GM12878 (cell line): ENCODE measurements at regions not wholly inside any gene's neighbourhood (a gene's known extent, or its start where the extent isn't known, plus 50 kb on each side); places are given as distances from the start of the nearest gene placed in this dataset.

Source experiments
- ATAC-seq: fragments of 200-7000 bp; cut with Tn5 transposase; 3 replicates; pipeline ENCODE4 v1.9.1; 2020; ENCODE audit warnings: mild to moderate bottlenecking, moderate library complexity
- BruUV-seq: library from RNA; stranded (reverse); fragments of 400-500 nt; replicated peaks from 2 replicates; lab custom pipeline; 2021; lab: Mats Ljungman, UMichigan
- CTCF ChIA-PET: fragments of 300-600 bp; sonication (Branson Sonifier 250); formaldehyde crosslinking; extraction: SDS; loops from one replicate; lab custom pipeline; 2021; ENCODE audit warnings: inconsistent platforms; lab: Yijun Ruan, JAX
- POLR2A ChIA-PET: fragments of 350-600 bp; formaldehyde crosslinking; extraction: SDS; loops from one replicate; lab custom pipeline; 2021; ENCODE audit warnings: inconsistent platforms; lab: Charles Lee
- RAD21 ChIA-PET: fragments of 300-600 bp; sonication (Branson Sonifier 250); formaldehyde crosslinking; loops from one replicate; lab custom pipeline; 2023; ENCODE audit warnings: antibody characterized with exemption; ENCODE audit not compliant: unreplicated experiment; lab: Charles Lee
- SMC1A ChIA-PET: fragments of 300-600 bp; sonication (Branson Sonifier 250); formaldehyde crosslinking; loops from one replicate; lab custom pipeline; 2023; ENCODE audit not compliant: unreplicated experiment, uncharacterized antibody; lab: Charles Lee
- DNase-seq: peaks from one replicate; pipeline ENCODE4 v3.0.0-alpha.2; 2011; ENCODE audit warnings: low read depth, low spot score
- FAIRE-seq: peaks from 3 replicates; lab custom pipeline; 2011; peaks lifted over from hg19 to GRCh38; lab: Jason Lieb, UNC
- H2AFZ ChIP-seq: 2 replicates; pipeline ENCODE4 v1.6.0; 2011; ENCODE audit warnings: low read depth, low read length, control low read depth; ENCODE audit not compliant: control insufficient read depth
- H3K27ac ChIP-seq: 2 replicates; pipeline ENCODE4 v1.5.1; 2011; ENCODE audit warnings: control low read depth; ENCODE audit not compliant: control insufficient read depth, insufficient read depth
- H3K27me3 ChIP-seq, 2 experiments: replicated peaks in 1 of 2; 2 replicates each; pipeline versions ENCODE4 v1.6.0 to v1.6.1; 2011; ENCODE audit warnings: low read length in 1 of 2; ENCODE audit not compliant: control insufficient read depth in 2 of 2, insufficient read depth in 2 of 2
- H3K36me3 ChIP-seq, 2 experiments: 2 replicates each; pipeline ENCODE4 v1.5.1; 2011; ENCODE audit warnings: low read length in 1 of 2; ENCODE audit not compliant: control insufficient read depth in 2 of 2, insufficient read depth in 2 of 2
- H3K4me1 ChIP-seq: 2 replicates; pipeline ENCODE4 v1.6.1; 2011; ENCODE audit warnings: mild to moderate bottlenecking, low read length, moderate library complexity, mixed read lengths; ENCODE audit not compliant: control insufficient read depth, insufficient read depth
- H3K4me2 ChIP-seq: 2 replicates; pipeline ENCODE4 v1.6.0; 2011; ENCODE audit warnings: control low read depth; ENCODE audit not compliant: control insufficient read depth, insufficient read depth
- H3K4me3 ChIP-seq: fragments of 200-600 bp; sonication (generic); 2 replicates; pipeline ENCODE4 v1.5.1; 2016
- H3K79me2 ChIP-seq: 2 replicates; pipeline ENCODE4 v1.6.0; 2011; ENCODE audit warnings: low read length; ENCODE audit not compliant: control insufficient read depth, insufficient read depth
- H3K9ac ChIP-seq: 2 replicates; pipeline ENCODE4 v1.8.0; 2011; ENCODE audit warnings: low read length, control low read depth, mixed read lengths; ENCODE audit not compliant: control insufficient read depth, insufficient read depth
- H3K9me3 ChIP-seq: replicated peaks from 3 replicates; pipeline ENCODE4 v1.5.1; 2011; ENCODE audit warnings: mild to moderate bottlenecking, low read length; ENCODE audit not compliant: control insufficient read depth, insufficient read depth
- H4K20me1 ChIP-seq: 2 replicates; pipeline ENCODE4 v1.6.0; 2011; ENCODE audit not compliant: control insufficient read depth, insufficient read depth
- CTCF ChIP-seq, 3 experiments: IDR thresholded peaks in 2 of 3; conservative IDR thresholded peaks in 1 of 3; 2 replicates each; pipeline ENCODE4 v1.5.1; 2011; ENCODE audit warnings: low read depth in 3 of 3, low read length in 3 of 3, mild to moderate bottlenecking in 3 of 3, control low read depth in 2 of 3, moderate library complexity in 2 of 3, inconsistent platforms in 1 of 3, mixed read lengths in 1 of 3; ENCODE audit not compliant: control insufficient read depth in 2 of 3, insufficient read depth in 1 of 3; ENCODE audit errors: extremely low read depth in 1 of 3
- HSF1 ChIP-seq: fragments of 150-350 bp; IDR thresholded peaks from 2 replicates; pipeline ENCODE4 v1.6.1; 2014; ENCODE audit warnings: mild to moderate bottlenecking, low read depth, low read length
- IRF4 ChIP-seq: IDR thresholded peaks from 2 replicates; pipeline ENCODE4 v1.6.1; 2011; ENCODE audit warnings: low read depth, low read length
- MEF2A ChIP-seq: IDR thresholded peaks from 2 replicates; pipeline ENCODE4 v1.6.1; 2011; ENCODE audit warnings: low read depth, mild to moderate bottlenecking, low read length, moderate library complexity; ENCODE audit not compliant: insufficient read depth
- TCF7 ChIP-seq: IDR thresholded peaks from 2 replicates; pipeline ENCODE4 v1.6.1; 2014; ENCODE audit warnings: antibody characterized with exemption, borderline replicate concordance
- ZNF687 ChIP-seq: fragments of 450-650 bp; IDR thresholded peaks from 2 replicates; pipeline ENCODE4 v1.6.1; 2017; ENCODE audit warnings: mild to moderate bottlenecking, moderate library complexity
- WGBS: methylation state at CpG from one replicate; pipeline ENCODE4 v1.1.6; 2016; ENCODE audit warnings: low lambda C conversion rate; ENCODE audit not compliant: insufficient replicate concordance, insufficient coverage; ENCODE audit errors: missing lambda C conversion rate; 5-methylcytosine and 5-hydroxymethylcytosine counted together
- in situ Hi-C: fragments of 300-500 bp; cut with MboI; formaldehyde crosslinking; loops from 9 replicates; pipeline ENCODE4 v1.14.3; 2018; ENCODE audit warnings: mixed read lengths
- intact Hi-C: fragments of 100-400 bp; cut with micrococcal nuclease; formaldehyde crosslinking; loops from one replicate; pipeline ENCODE4 v1.14.2; 2022; ENCODE audit not compliant: unreplicated experiment

GRCh38 chr10:3679950-3680629 is 104.9 kb downstream of the KLF6 start:
- SMC1A ChIA-PET = no interaction called here
- 68% methylated on average over 8 of the region's 8 CpGs for WGBS

More at GRCh38 chr10:3679950-3680629, 104.9 kb downstream of the KLF6 start:
- RAD21 ChIA-PET = no interaction called here
- H3K27me3 ChIP-seq = no peaks in the 10 kb centered on the region
- H3K27ac ChIP-seq = no peak overlapping the region
- H4K20me1 ChIP-seq = no peaks in the 10 kb centered on the region
- no peak overlapping the region for H3K9ac ChIP-seq
- H2AFZ ChIP-seq = no peak overlapping the region
- no peak for ATAC-seq
- no TSS peak for BruUV-seq
- TF ChIP-seq HSF1 (no peak), MEF2A (no peak), TCF7 (no peak), IRF4 (no peak), CTCF (IDR thresholded peaks at IDR 0.05 in 2 of 3, conservative IDR thresholded peaks at IDR 0.05 in 1 of 3; ENCODE audit: control insufficient read depth in 2 of 3, extremely low read depth in 1 of 3, insufficient read depth in 1 of 3, low read depth in 3 of 3, low read length in 3 of 3) (no peak), ZNF687 (no peak)
- TF ChIP-seq, all 136 proteins: peak for 0
- intact Hi-C loops = no loop called here
- no peak overlapping the region for H3K4me3 ChIP-seq
- ChIA-PET CTCF (no interaction called here), POLR2A (no interaction called here)
- FAIRE-seq (no peak), DNase-seq (no peak)
- no peak overlapping the region for H3K4me2 ChIP-seq
- no peaks in the 10 kb centered on the region for H3K4me1 ChIP-seq
- in situ Hi-C loops = no loop called here
- H3K36me3 ChIP-seq = no peaks in the 10 kb centered on the region
- no peaks in the 10 kb centered on the region for H3K9me3 ChIP-seq
- H3K79me2 ChIP-seq = no peaks in the 10 kb centered on the region
